GM12891 (cell line): ENCODE measurements at regions not wholly inside any gene's neighbourhood (a gene's known extent, or its start where the extent isn't known, plus 50 kb on each side); places are given as distances from the start of the nearest gene placed in this dataset.

Experiments used
- POLR2A ChIP-seq: IDR thresholded peaks from 2 replicates; pipeline ENCODE4 v1.6.1; 2011; ENCODE audit warnings: low read depth, low read length, control low read depth
- POLR2AphosphoS5 ChIP-seq: IDR thresholded peaks from 2 replicates; pipeline ENCODE4 v1.6.1; 2011; ENCODE audit warnings: low read depth, low read length, control low read depth
- POU2F2 ChIP-seq: IDR thresholded peaks from 2 replicates; pipeline ENCODE4 v1.6.1; 2011; ENCODE audit warnings: low read depth, mild to moderate bottlenecking, control low read depth, low read length, moderate library complexity
- TAF1 ChIP-seq: IDR thresholded peaks from 2 replicates; pipeline ENCODE4 v1.6.1; 2011; ENCODE audit warnings: low read depth, low read length, control low read depth

DNA sequence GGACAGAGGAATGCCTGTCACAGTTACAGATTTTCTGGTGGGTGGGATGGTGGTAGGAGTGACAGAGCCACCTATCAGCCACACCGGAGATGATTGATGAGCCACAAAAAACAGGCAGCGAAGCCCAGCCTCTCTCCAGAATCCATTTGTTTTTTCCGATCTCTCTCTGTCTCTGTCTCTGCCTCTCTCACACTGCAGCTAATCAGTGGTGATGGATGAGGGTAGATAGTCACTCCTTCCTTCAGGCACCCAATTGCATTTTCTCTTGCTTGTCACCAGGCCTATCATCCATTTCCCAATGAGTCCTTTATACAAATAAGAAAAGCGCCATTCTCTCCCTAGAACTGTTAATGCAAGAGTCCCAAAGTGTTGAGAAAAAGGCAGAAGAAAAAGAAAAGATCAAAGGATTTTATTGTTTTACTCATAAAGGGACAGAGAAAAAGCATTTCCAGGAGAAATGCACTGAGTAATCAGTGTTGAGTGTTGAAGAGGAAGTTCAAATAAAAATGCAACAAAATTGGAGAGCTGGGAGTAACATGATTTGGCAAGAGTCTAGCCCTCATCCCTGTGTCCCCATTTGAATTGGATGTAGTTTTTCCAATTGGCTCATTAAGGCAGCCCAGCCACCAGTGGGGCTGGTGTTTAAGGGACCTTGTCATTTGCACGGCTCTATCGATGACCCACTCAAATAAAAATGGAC, 1089.3 kb downstream of the TUSC7 start:
- TF ChIP-seq POLR2A (no peak), TAF1 (no peak), POLR2AphosphoS5 (no peak), POU2F2 (no peak)
